ENCODE measurements at regions not wholly inside any gene's neighbourhood (a gene's known extent, or its start where the extent isn't known, plus 50 kb on each side); places are given as distances from the start of the nearest gene placed in this dataset.

DNA sequence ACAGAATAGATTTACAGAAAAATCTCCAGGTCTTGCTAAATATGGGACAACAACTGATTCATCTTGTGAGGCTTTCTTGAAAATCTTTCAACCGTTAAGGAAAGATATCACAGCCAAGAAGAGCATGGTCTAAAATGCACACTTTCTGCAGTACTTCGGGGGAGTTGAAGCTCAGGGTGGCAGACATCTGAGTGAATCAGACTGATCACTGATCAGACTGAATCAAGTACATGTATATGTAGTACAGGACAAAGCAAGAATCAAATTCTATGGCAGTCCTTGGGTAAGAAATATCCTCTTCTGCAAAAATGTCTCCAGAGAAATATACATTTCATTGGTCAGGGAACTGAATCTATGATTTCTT, 212.4 kb upstream of the SPAG17 start:
- TF ChIP-seq EZH2 (IDR thresholded peaks at IDR 0.05; ENCODE audit: insufficient read depth, low read length), result no peak
- TF ChIP-seq, protein P1, sequence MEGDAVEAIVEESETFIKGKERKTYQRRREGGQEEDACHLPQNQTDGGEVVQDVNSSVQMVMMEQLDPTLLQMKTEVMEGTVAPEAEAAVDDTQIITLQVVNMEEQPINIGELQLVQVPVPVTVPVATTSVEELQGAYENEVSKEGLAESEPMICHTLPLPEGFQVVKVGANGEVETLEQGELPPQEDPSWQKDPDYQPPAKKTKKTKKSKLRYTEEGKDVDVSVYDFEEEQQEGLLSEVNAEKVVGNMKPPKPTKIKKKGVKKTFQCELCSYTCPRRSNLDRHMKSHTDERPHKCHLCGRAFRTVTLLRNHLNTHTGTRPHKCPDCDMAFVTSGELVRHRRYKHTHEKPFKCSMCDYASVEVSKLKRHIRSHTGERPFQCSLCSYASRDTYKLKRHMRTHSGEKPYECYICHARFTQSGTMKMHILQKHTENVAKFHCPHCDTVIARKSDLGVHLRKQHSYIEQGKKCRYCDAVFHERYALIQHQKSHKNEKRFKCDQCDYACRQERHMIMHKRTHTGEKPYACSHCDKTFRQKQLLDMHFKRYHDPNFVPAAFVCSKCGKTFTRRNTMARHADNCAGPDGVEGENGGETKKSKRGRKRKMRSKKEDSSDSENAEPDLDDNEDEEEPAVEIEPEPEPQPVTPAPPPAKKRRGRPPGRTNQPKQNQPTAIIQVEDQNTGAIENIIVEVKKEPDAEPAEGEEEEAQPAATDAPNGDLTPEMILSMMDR (IDR thresholded peaks at IDR 0.05; ENCODE audit: insufficient read depth, low read depth, low read length), result no peak

Data from astrocyte (in vitro differentiated cells and primary cell).